ENCODE measurements at regions not wholly inside any gene's neighbourhood (a gene's known extent, or its start where the extent isn't known, plus 50 kb on each side); places are given as distances from the start of the nearest gene placed in this dataset.
"Not testable (repeated sequence)": the region's sequence is repeated elsewhere in the genome, so short reads cannot be mapped to it uniquely, and the experiment has no call there.

GRCh38 chr6:135555550-135555949 lies 58.0 kb upstream of the AHI1 start:
- no peak for DNase-seq

- DNase-seq: no peak
Measured at GRCh38 chr6:135557582-135557981, 60.0 kb upstream of the AHI1 start.

- not testable (repeated sequence) for DNase-seq
Measured at GRCh38 chr6:135565605-135566004, 68.1 kb upstream of the AHI1 start.

- no peak for DNase-seq
Measured at GRCh38 chr6:135566311-135567068, 69.0 kb upstream of the AHI1 start.

DNA sequence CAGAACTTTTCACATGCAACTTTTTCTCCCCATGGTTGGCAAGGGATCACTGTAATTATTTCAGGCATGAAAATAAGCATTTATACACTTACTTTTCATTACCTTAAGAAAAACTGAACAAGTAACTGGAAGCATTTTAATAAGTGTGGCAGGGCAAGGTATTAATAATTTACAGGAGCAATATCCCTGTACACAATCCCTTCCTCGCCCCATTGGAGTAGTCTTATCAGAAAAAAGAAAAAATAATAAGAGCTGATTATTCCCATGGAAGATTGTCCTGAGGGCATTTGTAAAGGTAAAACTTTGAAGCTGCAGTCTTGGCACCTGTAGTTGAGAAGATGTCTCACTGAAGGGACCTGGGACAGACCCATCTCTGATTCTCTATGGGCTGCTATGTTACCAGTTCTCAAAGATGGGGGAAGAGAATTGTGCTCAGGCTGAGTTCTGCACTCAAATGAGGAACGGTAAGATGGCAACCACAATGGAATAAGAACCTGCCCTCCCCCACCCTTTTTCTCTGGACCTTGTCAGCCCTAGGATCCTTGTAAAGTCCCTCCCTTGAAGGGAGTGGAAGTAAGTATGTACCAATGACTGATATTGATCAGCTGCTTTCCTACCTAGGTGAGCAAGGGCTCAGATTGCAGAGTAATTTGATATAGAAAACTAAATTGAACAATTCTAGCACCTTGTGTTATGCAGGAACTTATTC lies 70.0 kb upstream of the AHI1 start:
- DNase-seq: no peak

DNA sequence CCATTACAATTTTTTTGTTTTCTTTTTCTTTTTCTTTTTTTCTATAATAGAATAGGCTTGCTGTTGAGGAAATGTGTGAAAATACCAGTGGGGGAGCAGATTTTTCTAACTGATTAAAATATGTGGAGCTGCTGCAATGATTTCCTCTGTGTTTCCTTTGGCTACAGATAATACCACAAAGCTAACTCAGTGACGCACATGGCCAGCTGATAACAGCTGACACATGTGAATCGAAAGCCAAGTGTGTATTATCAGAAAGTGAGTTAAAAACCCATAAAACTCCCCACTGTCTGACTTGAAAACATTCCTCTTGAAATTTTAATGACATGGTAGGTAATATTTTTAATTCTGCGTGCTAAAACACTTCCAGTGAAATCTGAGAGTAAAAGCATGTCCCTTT lies 70.8 kb upstream of the AHI1 start:
- DNase-seq: no peak

GRCh38 chr6:135572051-135572450 lies 74.5 kb upstream of the AHI1 start:
- no peak for DNase-seq

GRCh38 chr6:135575629-135576028 lies 78.1 kb upstream of the AHI1 start:
- DNase-seq: no peak

DNA sequence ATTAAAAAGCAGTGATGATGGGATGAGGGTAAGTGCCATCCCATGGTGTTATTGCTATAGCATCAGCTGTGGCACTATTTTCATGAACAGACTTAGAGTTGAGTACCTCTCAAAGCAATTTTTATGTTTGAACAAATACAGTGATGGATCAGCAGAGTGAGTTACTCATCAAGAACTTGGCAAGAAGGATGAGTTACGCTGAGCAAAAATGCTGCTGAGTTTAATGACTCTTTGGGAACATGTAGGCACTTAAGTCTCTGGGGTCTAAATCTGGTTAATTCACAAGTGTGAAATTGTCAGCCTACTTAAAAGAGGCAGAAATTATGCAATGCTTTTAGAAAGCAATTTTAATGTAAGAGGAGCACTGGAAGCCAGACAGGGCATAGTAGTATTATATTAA lies 78.5 kb upstream of the AHI1 start:
- DNase-seq: no peak

DNA sequence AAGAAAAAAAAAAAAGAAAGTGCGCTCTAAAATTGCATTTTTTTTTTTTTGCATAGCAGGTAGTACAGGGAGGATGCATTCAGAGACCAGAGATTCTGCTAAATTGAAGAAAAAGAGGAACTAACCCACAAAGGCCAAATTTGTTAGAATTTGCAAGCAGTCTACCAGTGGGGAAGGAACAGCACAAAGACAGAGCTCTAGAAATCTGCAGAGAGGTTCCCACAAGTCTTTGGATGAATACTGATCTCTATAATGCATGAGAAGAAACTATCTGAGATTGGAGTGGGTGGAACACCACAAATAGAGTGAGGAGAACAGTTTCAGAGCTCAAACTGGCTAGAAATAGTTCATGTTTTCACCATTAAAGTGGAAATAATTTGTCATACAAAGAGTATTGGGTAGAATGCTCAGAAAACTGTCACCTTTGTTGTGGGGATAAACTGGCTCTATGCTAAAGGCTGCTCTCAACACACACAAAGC lies 79.6 kb upstream of the AHI1 start:
- no peak for DNase-seq

- no peak for DNase-seq
Measured at GRCh38 chr6:135578976-135579375, 81.4 kb upstream of the AHI1 start.

DNA sequence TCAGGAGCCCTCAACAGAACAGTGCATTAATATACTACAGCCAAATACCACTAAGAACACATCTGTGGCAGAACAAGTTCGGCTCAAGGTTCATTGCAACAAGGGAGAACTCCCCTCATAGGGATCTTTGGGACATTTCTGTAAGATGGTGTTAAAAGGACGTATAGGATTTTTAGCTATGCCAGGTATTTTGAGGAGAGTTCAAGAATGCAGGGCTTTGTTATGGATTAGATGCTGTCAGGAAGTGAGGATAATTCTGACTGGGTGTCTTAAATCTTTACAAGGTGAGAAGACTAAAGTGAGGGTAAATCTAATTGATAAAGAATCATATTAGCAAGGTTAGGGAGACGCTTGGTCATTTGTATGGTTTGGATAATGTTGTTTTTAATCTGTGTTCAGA lies 83.7 kb upstream of the AHI1 start:
- no peak for DNase-seq

DNA sequence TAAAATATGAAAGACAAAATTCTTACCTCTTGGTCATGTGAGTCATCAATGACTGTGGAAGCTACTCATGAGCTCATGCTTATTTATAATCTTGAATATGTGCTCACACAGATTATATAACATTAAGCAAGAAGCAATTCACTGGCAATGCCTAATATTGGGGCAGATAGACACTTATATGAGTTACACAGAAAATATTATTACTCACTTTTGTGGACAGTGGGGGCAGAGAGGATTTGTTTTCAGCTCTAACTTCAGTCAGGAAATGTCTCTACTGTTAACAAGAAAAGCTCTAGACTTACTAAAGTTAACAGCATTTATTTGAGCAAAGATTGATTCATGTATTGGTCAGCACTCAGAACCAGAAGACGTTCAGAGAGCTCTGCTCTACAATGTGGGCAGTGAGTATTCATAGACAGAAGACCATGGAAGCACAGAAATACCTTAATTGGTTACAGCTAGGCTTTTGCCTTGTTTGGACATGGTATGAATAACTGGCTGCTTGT lies 85.8 kb upstream of the AHI1 start:
- no peak for DNase-seq

GRCh38 chr6:135586388-135586787 lies 88.8 kb upstream of the AHI1 start:
- DNase-seq: no peak

DNA sequence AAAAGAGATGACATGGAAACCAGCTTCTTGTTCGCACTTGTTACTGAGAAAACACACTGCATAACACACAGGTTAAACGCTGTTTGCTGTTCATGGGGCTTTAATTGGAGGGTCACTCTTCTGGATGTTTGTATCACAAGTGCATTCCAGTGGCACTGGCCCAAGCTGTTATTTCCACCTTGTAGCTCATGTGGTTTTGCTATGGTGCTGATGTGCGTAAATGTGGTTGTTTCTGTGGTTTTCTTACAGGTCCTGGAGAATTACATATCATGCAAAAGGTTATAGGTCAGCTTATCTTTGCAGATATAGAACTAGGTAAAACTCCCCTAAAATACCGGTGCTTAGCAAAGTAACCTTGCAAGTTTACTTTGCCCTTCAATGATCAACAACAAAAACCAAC lies 89.3 kb upstream of the AHI1 start:
- DNase-seq: no peak

GRCh38 chr6:135592276-135592675 lies 94.7 kb upstream of the AHI1 start:
- peak; percentile 25 to 51 for DNase-seq

GRCh38 chr6:135594000-135594399 lies 96.5 kb upstream of the AHI1 start:
- DNase-seq: no peak

- no peak for DNase-seq
Measured at GRCh38 chr6:135600086-135600702, 102.7 kb upstream of the AHI1 start.

- DNase-seq: no peak
Measured at GRCh38 chr6:135600931-135601330, 103.4 kb upstream of the AHI1 start.

GRCh38 chr6:135601857-135602256 lies 104.3 kb upstream of the AHI1 start:
- no peak for DNase-seq

GRCh38 chr6:135603249-135603648 lies 105.7 kb upstream of the AHI1 start:
- no peak for DNase-seq

GRCh38 chr6:135604035-135604860 lies 106.7 kb upstream of the AHI1 start:
- no peak for DNase-seq

DNA sequence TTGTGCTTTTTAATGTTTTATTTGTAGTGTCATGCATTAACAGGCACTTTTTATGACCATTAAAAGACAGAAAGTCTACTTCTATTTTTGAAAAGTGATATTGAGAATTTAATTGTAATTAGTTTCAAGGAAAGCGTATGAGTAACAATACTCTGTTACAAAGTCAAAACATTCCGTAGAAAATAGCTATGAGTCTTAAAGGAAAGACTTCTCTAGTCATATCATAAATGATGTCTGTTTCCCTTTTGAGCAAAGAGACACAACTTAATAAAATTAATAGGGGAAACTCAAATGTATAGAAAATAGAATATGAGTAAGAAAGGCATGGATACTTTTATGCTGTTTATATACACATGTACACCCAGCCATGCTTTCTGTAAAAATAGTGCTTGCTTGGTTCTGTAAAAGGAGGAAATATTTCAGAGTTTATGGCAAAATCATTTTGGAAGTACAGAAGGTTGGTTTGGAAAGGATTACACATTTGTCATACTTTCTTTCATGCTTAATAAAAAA lies 107.8 kb upstream of the AHI1 start:
- no peak for DNase-seq

Data from NCI-H526 (cell line).